Peyer's patch (tissue), 4 donors: ENCODE measurements at regions not wholly inside any gene's neighbourhood (a gene's known extent, or its start where the extent isn't known, plus 50 kb on each side); places are given as distances from the start of the nearest gene placed in this dataset.

Experiments used
- DNase-seq, 3 donors: peaks; one replicate each; pipeline ENCODE4 v3.0.0-alpha.2; 2017 to 2019
- H3K27ac ChIP-seq, 4 donors: fragments of 200-600 bp; sonication (generic); one replicate each; pipeline ENCODE4 v1.5.1; 2016 to 2019
- H3K27me3 ChIP-seq, 2 donors: fragments of 200-600 bp; sonication (generic); one replicate each; pipeline ENCODE4 v1.5.1; 2019
- H3K36me3 ChIP-seq, 3 donors: fragments of 200-600 bp; sonication (generic); one replicate each; pipeline ENCODE4 v1.5.1; 2016 to 2019
- H3K4me1 ChIP-seq, 4 donors: fragments of 200-600 bp; sonication (generic); one replicate each; pipeline ENCODE4 v1.5.1; 2016 to 2019
- H3K4me3 ChIP-seq, 4 donors: fragments of 200-600 bp; sonication (generic); 1 replicate in 3 of 4; 2 replicates in 1 of 4; pipeline ENCODE4 v1.5.1; 2016 to 2019; ENCODE audit warnings: mild to moderate bottlenecking in 1 of 4
- H3K9me3 ChIP-seq, 4 donors: fragments of 200-600 bp; sonication (generic); one replicate each; pipeline ENCODE4 v1.5.1; 2016 to 2019; ENCODE audit warnings: mild to moderate bottlenecking in 1 of 4
- POLR2A ChIP-seq, 2 donors: fragments of 450-650 bp; IDR thresholded peaks; one replicate each; pipeline ENCODE4 v1.5.1; 2017; ENCODE audit warnings: antibody characterized with exemption in 2 of 2, mild to moderate bottlenecking in 2 of 2, moderate library complexity in 2 of 2
- TF ChIP-seq, protein P1 (sequence below), 6 experiments: fragments of 450-650 bp in 4 of 6; fragments of 200-600 bp in 2 of 6; sonication (generic) in 1 of 6; IDR thresholded peaks; one replicate each; pipeline ENCODE4 v1.5.1; 2017 to 2019; ENCODE audit warnings: antibody characterized with exemption in 6 of 6, mild to moderate bottlenecking in 3 of 6, moderate library complexity in 1 of 6

DNA sequence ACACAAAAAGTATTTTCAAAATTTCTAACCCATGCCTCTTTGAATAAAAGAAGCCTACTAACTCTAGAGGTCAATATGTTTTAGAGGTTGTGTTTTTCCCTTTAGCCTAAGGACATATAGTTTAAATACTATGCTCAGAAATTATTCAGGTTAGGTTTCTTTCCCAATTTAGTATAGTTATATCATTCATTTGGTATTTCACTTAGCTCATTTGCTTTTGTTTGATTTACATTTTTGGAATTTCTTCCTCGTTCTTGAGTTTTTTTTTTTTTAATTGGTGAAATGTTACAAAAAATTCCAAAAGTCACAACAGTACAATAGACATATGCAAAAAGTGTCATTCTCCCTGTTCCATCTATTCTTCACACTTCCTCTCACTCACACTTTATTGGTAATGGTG lies 371.3 kb upstream of the TNP1 start:
- Histone ChIP-seq H3K4me1 (no peaks in the 10 kb centered on the region), H3K27me3 (no peaks in the 10 kb centered on the region), H3K4me3 (no peak overlapping the region), H3K9me3 (no peaks in the 10 kb centered on the region), H3K36me3 (no peaks in the 10 kb centered on the region), H3K27ac (no peak overlapping the region)
- TF ChIP-seq, protein P1, sequence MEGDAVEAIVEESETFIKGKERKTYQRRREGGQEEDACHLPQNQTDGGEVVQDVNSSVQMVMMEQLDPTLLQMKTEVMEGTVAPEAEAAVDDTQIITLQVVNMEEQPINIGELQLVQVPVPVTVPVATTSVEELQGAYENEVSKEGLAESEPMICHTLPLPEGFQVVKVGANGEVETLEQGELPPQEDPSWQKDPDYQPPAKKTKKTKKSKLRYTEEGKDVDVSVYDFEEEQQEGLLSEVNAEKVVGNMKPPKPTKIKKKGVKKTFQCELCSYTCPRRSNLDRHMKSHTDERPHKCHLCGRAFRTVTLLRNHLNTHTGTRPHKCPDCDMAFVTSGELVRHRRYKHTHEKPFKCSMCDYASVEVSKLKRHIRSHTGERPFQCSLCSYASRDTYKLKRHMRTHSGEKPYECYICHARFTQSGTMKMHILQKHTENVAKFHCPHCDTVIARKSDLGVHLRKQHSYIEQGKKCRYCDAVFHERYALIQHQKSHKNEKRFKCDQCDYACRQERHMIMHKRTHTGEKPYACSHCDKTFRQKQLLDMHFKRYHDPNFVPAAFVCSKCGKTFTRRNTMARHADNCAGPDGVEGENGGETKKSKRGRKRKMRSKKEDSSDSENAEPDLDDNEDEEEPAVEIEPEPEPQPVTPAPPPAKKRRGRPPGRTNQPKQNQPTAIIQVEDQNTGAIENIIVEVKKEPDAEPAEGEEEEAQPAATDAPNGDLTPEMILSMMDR (IDR thresholded peaks at IDR 0.05): no peak
- no peak for TF ChIP-seq POLR2A (IDR thresholded peaks at IDR 0.05)
- no peak for DNase-seq

DNA sequence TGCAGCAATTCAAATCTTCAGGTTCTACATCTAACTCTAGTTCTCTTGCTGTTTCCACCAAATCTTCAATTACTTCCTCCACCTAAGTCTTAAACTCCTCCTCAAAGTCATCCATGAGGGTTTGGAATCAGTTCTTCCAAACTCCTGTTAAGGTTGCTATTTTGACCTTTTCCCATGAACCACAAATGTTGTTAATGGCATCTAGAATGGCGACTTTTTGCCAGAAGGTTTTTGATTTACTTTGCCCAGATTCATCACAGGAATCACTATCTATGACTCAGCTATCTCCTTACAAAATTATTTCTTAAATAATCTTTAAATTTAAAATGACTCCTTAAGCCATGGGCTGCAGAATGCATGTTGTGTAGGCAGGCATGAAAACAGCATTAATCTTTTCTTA lies 368.9 kb upstream of the TNP1 start:
- TF ChIP-seq, protein P1 (IDR thresholded peaks at IDR 0.05): no peak
- no peak for TF ChIP-seq POLR2A (IDR thresholded peaks at IDR 0.05)
- DNase-seq: no peak
- Histone ChIP-seq H3K4me1 (no peaks in the 10 kb centered on the region), H3K4me3 (no peak overlapping the region), H3K27ac (no peak overlapping the region), H3K9me3 (no peaks in the 10 kb centered on the region), H3K27me3 (no peaks in the 10 kb centered on the region), H3K36me3 (no peaks in the 10 kb centered on the region)

DNA sequence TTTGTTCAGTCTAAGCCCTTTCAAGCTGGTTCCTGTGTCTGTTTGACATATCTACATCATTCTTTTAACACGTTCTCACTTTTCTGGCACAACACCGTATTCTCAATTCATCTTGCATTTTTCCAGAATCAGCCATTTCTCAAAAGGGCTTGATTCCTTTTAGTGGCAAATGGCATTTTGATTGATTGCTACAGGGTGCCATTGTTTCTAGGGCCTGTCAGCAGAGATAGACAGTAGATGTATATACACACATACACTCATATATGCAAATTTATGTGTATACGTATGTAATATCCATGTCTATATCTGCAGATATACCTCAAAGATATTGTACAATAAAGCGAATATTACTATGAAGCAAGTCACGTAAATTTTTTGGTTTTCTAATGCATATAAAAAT lies 367.9 kb upstream of the TNP1 start:
- Histone ChIP-seq H3K36me3 (no peaks in the 10 kb centered on the region), H3K27ac (no peak overlapping the region), H3K4me3 (no peak overlapping the region), H3K4me1 (no peaks in the 10 kb centered on the region), H3K27me3 (no peaks in the 10 kb centered on the region), H3K9me3 (no peaks in the 10 kb centered on the region)
- DNase-seq: no peak
- TF ChIP-seq, protein P1 (IDR thresholded peaks at IDR 0.05): no peak
- no peak for TF ChIP-seq POLR2A (IDR thresholded peaks at IDR 0.05)

DNA sequence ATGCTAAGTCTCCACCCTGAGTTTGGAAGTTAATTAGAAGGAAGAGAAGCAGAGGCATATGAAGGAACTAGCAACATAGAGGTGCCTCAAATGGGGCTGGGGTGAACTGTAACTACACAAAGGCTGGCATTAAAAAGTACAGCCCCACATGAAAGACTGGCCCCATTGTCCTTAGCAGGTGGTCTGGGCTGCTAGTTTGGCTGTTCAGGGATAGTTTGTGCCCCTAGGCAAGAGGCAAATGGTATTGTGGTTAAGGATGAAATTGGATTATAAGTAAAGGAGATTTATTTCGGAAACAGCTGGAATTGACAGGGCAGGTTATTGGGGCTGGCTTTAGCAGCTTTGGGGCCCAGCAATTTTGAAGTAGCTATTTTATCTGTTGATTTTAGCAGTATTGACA lies 365.7 kb upstream of the TNP1 start:
- Histone ChIP-seq H3K4me3 (no peak overlapping the region), H3K9me3 (no peaks in the 10 kb centered on the region), H3K4me1 (no peaks in the 10 kb centered on the region), H3K27ac (no peak overlapping the region), H3K27me3 (no peaks in the 10 kb centered on the region), H3K36me3 (no peaks in the 10 kb centered on the region)
- no peak for DNase-seq
- no peak for TF ChIP-seq POLR2A (IDR thresholded peaks at IDR 0.05)
- TF ChIP-seq, protein P1 (IDR thresholded peaks at IDR 0.05): no peak

DNA sequence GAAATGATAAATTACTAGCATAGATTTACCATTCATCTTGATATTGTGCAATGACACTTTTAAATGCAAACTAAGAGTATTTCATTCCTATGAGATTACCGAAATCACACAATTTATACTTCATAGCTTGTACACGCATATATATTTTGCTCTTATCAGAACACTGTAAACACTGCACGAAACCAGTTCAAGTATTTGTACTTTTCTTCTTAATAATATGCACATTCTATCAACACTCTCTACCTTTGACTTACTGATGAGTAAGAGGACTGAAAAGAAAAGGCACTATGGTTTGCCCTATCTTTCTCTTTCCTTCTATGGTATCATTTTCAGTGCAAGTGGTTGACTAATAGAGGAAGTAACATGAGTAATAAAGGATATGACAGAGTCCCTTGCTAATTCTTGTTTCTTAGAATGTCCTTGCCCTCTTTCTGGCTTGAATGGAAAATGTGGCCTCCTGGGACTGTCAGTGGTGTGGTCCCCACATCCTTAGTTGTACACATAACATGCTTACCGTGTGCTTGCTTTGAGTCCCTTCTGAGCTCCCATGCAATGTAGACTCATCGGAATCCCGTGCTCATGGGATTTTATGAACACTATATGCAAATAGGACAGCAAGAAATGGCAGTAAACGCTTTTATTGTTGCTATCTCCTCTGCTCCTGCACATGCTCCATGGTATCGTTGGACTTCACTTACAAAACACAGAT lies 363.5 kb upstream of the TNP1 start:
- Histone ChIP-seq H3K4me3 (no peak overlapping the region), H3K4me1 (no peaks in the 10 kb centered on the region), H3K27ac (no peak overlapping the region), H3K36me3 (no peaks in the 10 kb centered on the region), H3K9me3 (no peaks in the 10 kb centered on the region), H3K27me3 (no peaks in the 10 kb centered on the region)
- TF ChIP-seq, protein P1 (IDR thresholded peaks at IDR 0.05): no peak
- no peak for TF ChIP-seq POLR2A (IDR thresholded peaks at IDR 0.05)
- DNase-seq: no peak
